H7 (cell line): ENCODE measurements at regions not wholly inside any gene's neighbourhood (a gene's known extent, or its start where the extent isn't known, plus 50 kb on each side); places are given as distances from the start of the nearest gene placed in this dataset.

Experiments used
- DNase-seq: peaks from one replicate; pipeline ENCODE4 v3.0.0; 2012
- H3K27me3 ChIP-seq: 2 replicates; pipeline ENCODE4 v1.6.0; 2011; ENCODE audit warnings: mild to moderate bottlenecking, low read length; ENCODE audit not compliant: control insufficient read depth, insufficient read depth
- H3K36me3 ChIP-seq: replicated peaks from 2 replicates; pipeline ENCODE4 v1.5.1; 2011; ENCODE audit warnings: low read length; ENCODE audit not compliant: control insufficient read depth, insufficient read depth
- H3K4me3 ChIP-seq: 2 replicates; pipeline ENCODE4 v1.5.1; 2011; ENCODE audit warnings: low read depth, mild to moderate bottlenecking, control low read depth, low read length, moderate library complexity; ENCODE audit not compliant: insufficient read depth

GRCh38 chr7:64099656-64100531 lies 54.7 kb downstream of the ZNF727 start:
- Histone ChIP-seq H3K27me3 (no peaks in the 10 kb centered on the region), H3K36me3 (no peaks in the 10 kb centered on the region), H3K4me3 (no peak overlapping the region)
- DNase-seq, result peak; percentile 11

- no peak for DNase-seq
- H3K4me3 ChIP-seq, result no peak overlapping the region
- no peaks in the 10 kb centered on the region for H3K27me3 ChIP-seq
Observed at GRCh38 chr7:64101126-64101942, 56.1 kb downstream of the ZNF727 start.

DNA sequence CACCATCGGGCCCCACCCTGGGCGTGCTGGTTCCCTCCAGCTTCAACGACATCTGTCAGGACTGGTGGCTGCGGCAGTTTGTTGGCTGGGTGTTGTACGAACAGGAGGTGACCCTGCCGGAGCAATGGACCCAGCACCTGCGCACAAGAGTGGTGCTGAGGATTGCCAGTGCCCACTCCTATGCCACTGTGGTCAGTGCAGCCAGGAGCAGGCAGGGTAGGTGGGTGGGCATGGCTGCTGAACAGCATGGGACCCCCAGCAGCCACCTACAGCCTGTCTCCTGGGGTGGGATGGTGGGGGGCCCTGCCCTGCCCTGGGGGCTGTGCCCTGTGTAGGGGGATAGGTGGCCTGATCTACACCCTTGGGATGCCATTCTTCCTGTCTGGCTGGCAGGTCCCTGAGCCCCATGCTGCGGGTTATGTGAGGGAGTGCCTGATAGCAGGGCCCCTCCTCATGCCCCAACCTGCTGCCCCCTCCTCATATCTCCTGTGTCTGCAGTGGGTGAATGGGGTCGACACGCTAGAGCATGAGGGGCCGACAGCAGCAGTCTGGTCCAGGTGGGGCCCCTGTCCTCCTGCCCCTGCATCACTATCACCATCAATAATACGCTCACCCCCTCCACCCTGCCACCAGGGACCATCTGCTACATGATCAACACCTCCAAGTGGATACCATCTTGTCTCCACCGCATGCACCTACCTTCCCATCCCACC lies 56.9 kb downstream of the ZNF727 start:
- no peak overlapping the region for H3K4me3 ChIP-seq
- H3K36me3 ChIP-seq, result no peaks in the 10 kb centered on the region
- H3K27me3 ChIP-seq, result no peaks in the 10 kb centered on the region
- no peak for DNase-seq

More at GRCh38 chr7:64101126-64101942, 56.1 kb downstream of the ZNF727 start:
- H3K36me3 ChIP-seq, result no peaks in the 10 kb centered on the region

DNA sequence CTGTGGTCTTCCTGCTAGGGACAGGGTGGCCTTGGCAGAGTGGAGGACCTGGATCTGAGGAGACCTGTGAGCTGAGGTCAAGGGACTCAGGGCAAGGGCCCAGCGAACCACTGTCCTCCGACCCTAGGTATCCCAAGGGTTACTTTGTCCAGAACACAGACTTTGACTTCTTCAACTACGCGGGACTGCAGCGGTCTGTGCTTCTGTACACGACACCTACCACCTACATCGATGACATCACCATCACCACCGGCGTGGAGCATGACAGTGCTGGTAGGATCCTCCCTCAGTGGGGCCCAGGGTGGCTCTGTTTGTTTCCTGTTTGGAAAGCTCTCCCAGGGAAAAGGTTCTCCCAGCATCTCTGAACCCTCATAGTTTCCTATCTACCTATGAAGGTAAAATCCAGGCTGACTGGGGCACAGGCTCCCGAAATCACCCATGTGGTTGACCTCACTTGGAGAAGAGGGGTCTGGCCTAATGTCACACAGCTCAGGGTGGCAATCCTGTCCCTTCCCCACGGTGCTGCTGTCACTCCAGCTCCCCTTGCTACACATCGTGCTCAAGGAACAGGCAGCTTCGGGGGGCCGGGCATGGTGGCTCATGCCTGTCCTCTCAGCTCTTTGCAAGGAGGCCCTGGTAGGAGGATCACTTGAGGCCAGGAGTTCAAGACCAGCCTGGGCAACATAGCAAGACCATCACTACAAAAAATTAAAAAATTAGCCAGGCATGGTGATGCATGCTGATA lies 57.6 kb downstream of the ZNF727 start:
- Histone ChIP-seq H3K27me3 (no peaks in the 10 kb centered on the region), H3K4me3 (no peak overlapping the region), H3K36me3 (no peaks in the 10 kb centered on the region)
- DNase-seq, result no peak

- H3K4me3 ChIP-seq, result no peak overlapping the region
- no peaks in the 10 kb centered on the region for H3K36me3 ChIP-seq
- H3K27me3 ChIP-seq, result no peaks in the 10 kb centered on the region
- no peak for DNase-seq
Observed at GRCh38 chr7:64113981-64114380, 68.7 kb downstream of the ZNF727 start.

DNA sequence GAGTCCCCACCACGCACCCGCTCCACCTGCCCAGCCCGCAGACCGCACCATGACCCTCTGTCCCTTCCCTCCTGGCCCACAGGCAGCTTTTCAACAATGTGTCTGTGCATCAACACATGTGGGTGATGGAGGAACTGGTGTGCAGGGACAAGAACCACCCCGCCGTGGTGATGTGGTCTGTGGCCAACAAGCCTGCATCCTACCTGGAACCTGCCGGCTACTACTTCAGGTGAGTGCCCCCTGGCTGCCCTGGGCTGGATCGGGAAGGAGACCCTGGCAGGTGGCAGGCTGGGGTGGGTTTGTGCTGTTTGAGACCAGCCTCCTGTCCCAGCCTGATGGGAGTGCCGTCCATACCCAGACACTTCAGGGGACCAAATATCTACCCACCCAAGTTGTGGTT lies 69.6 kb downstream of the ZNF727 start:
- no peak for DNase-seq
- H3K4me3 ChIP-seq, result no peak overlapping the region

DNA sequence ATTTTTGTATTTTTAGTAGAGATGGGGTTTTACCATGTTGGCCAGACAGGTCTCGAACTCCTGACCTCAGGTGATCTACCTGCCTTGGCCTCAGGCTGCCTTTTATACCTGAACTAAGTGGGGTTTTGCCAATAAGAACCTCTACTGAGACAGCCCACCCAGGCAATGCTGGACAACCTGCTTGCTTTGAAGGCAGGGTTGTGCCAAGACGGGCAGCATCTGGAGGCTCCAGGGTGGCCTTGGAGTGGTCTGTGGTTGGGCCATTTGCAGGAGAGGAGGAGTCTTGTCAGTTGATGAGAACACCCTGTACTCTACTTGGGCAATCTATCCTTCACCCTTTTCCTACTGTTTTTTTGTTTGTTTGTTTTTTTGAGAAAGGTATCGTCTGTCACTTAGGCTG lies 75.3 kb upstream of the ZNF735 start:
- Histone ChIP-seq H3K4me3 (no peak overlapping the region), H3K27me3 (no peaks in the 10 kb centered on the region), H3K36me3 (no peaks in the 10 kb centered on the region)
- DNase-seq, result no peak

More for the DNA sequence above, 69.6 kb downstream of the ZNF727 start:
- Histone ChIP-seq H3K36me3 (no peaks in the 10 kb centered on the region), H3K27me3 (no peaks in the 10 kb centered on the region)
